ENCODE measurements at regions not wholly inside any gene's neighbourhood (a gene's known extent, or its start where the extent isn't known, plus 50 kb on each side); places are given as distances from the start of the nearest gene placed in this dataset.

- no peak for TF ChIP-seq EZH2 (IDR thresholded peaks at IDR 0.05; ENCODE audit: borderline replicate concordance, insufficient read depth, low read length, poor library complexity, severe bottlenecking)
- TF ChIP-seq, protein P1, sequence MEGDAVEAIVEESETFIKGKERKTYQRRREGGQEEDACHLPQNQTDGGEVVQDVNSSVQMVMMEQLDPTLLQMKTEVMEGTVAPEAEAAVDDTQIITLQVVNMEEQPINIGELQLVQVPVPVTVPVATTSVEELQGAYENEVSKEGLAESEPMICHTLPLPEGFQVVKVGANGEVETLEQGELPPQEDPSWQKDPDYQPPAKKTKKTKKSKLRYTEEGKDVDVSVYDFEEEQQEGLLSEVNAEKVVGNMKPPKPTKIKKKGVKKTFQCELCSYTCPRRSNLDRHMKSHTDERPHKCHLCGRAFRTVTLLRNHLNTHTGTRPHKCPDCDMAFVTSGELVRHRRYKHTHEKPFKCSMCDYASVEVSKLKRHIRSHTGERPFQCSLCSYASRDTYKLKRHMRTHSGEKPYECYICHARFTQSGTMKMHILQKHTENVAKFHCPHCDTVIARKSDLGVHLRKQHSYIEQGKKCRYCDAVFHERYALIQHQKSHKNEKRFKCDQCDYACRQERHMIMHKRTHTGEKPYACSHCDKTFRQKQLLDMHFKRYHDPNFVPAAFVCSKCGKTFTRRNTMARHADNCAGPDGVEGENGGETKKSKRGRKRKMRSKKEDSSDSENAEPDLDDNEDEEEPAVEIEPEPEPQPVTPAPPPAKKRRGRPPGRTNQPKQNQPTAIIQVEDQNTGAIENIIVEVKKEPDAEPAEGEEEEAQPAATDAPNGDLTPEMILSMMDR (IDR thresholded peaks at IDR 0.05; ENCODE audit: poor library complexity, severe bottlenecking): no peak
- no peak for TF ChIP-seq RAD21 (conservative IDR thresholded peaks at IDR 0.05)
- TF ChIP-seq, protein P2, sequence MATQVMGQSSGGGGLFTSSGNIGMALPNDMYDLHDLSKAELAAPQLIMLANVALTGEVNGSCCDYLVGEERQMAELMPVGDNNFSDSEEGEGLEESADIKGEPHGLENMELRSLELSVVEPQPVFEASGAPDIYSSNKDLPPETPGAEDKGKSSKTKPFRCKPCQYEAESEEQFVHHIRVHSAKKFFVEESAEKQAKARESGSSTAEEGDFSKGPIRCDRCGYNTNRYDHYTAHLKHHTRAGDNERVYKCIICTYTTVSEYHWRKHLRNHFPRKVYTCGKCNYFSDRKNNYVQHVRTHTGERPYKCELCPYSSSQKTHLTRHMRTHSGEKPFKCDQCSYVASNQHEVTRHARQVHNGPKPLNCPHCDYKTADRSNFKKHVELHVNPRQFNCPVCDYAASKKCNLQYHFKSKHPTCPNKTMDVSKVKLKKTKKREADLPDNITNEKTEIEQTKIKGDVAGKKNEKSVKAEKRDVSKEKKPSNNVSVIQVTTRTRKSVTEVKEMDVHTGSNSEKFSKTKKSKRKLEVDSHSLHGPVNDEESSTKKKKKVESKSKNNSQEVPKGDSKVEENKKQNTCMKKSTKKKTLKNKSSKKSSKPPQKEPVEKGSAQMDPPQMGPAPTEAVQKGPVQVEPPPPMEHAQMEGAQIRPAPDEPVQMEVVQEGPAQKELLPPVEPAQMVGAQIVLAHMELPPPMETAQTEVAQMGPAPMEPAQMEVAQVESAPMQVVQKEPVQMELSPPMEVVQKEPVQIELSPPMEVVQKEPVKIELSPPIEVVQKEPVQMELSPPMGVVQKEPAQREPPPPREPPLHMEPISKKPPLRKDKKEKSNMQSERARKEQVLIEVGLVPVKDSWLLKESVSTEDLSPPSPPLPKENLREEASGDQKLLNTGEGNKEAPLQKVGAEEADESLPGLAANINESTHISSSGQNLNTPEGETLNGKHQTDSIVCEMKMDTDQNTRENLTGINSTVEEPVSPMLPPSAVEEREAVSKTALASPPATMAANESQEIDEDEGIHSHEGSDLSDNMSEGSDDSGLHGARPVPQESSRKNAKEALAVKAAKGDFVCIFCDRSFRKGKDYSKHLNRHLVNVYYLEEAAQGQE (IDR thresholded peaks at IDR 0.05; ENCODE audit: borderline replicate concordance): no peak
- TF ChIP-seq EP300 (conservative IDR thresholded peaks at IDR 0.05; ENCODE audit: poor library complexity, severe bottlenecking): no peak
- TF ChIP-seq SMC3 (conservative IDR thresholded peaks at IDR 0.05; ENCODE audit: poor library complexity): no peak
- no peak for TF ChIP-seq POLR2AphosphoS5 (IDR thresholded peaks at IDR 0.05)
- TF ChIP-seq TAF1 (IDR thresholded peaks at IDR 0.05; ENCODE audit: low read depth): no peak
- TF ChIP-seq MXI1 (conservative IDR thresholded peaks at IDR 0.05; ENCODE audit: poor library complexity, severe bottlenecking): no peak
Measured at GRCh38 chr12:131254374-131254773, 300.7 kb downstream of the ADGRD1 start.

All from neural cell (in vitro differentiated cells).